ENCODE measurements at regions not wholly inside any gene's neighbourhood (a gene's known extent, or its start where the extent isn't known, plus 50 kb on each side); places are given as distances from the start of the nearest gene placed in this dataset.

GRCh38 chr2:39504790-39505335 is 67.8 kb upstream of the MAP4K3 start:
- H3K4me3 ChIP-seq (ENCODE audit: control insufficient read depth, low read depth, low read length) = no peak overlapping the region
- TF ChIP-seq CTCF (IDR thresholded peaks at IDR 0.05; ENCODE audit: control insufficient read depth, insufficient read depth, low read depth, low read length, missing control alignments) = no peak

GRCh38 chr2:39506215-39506614 is 69.1 kb upstream of the MAP4K3 start:
- no peak for TF ChIP-seq CTCF (IDR thresholded peaks at IDR 0.05; ENCODE audit: control insufficient read depth, insufficient read depth, low read depth, low read length, missing control alignments)
- DNase-seq (ENCODE audit: low read depth) = no peak
- no peak overlapping the region for H3K4me3 ChIP-seq (ENCODE audit: control insufficient read depth, low read depth, low read length)

More at GRCh38 chr2:39504790-39505335, 67.8 kb upstream of the MAP4K3 start:
- no peak for DNase-seq (ENCODE audit: low read depth)

- H3K4me3 ChIP-seq (ENCODE audit: control insufficient read depth, low read depth, low read length) = no peak overlapping the region
- TF ChIP-seq CTCF (IDR thresholded peaks at IDR 0.05; ENCODE audit: control insufficient read depth, insufficient read depth, low read depth, low read length, missing control alignments) = no peak
- no peak for DNase-seq (ENCODE audit: low read depth)
Observed at GRCh38 chr2:39508198-39508597, 71.1 kb upstream of the MAP4K3 start.

GRCh38 chr2:39510140-39510539 is 73.1 kb upstream of the MAP4K3 start:
- TF ChIP-seq CTCF (IDR thresholded peaks at IDR 0.05; ENCODE audit: control insufficient read depth, insufficient read depth, low read depth, low read length, missing control alignments) = no peak
- H3K4me3 ChIP-seq (ENCODE audit: control insufficient read depth, low read depth, low read length) = no peak overlapping the region
- DNase-seq (ENCODE audit: low read depth) = no peak

GRCh38 chr2:39511219-39511604 is 74.1 kb upstream of the MAP4K3 start:
- no peak for TF ChIP-seq CTCF (IDR thresholded peaks at IDR 0.05; ENCODE audit: control insufficient read depth, insufficient read depth, low read depth, low read length, missing control alignments)
- no peak overlapping the region for H3K4me3 ChIP-seq (ENCODE audit: control insufficient read depth, low read depth, low read length)
- no peak for DNase-seq (ENCODE audit: low read depth)

GRCh38 chr2:39511605-39512433 is 74.7 kb upstream of the MAP4K3 start:
- no peak overlapping the region for H3K4me3 ChIP-seq (ENCODE audit: control insufficient read depth, low read depth, low read length)
- TF ChIP-seq CTCF (IDR thresholded peaks at IDR 0.05; ENCODE audit: control insufficient read depth, insufficient read depth, low read depth, low read length, missing control alignments) = no peak
- no peak for DNase-seq (ENCODE audit: low read depth)

Measured in AG09309 (cell line).